ENCODE measurements at regions not wholly inside any gene's neighbourhood (a gene's known extent, or its start where the extent isn't known, plus 50 kb on each side); places are given as distances from the start of the nearest gene placed in this dataset.

DNA sequence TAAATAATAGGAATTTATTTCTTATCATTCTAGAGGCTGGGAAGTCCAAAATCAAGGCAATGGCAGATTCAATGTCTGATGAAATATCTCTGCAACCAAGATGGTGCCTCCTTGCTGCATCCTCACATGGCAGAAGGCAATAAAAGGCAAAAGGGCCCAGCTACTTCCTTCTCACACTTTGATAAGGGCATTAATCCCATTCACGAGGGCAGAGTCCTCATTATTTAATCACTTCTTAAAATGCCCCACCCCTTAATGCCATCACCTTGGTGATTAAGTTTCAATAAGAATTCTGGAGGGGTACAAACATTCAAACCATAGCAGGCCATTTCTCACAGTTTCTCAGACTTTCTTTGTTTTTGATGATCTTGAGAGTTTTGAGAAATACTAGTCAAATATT is 145.8 kb upstream of the TSHZ2 start (continued):
- TF ChIP-seq, protein P1, sequence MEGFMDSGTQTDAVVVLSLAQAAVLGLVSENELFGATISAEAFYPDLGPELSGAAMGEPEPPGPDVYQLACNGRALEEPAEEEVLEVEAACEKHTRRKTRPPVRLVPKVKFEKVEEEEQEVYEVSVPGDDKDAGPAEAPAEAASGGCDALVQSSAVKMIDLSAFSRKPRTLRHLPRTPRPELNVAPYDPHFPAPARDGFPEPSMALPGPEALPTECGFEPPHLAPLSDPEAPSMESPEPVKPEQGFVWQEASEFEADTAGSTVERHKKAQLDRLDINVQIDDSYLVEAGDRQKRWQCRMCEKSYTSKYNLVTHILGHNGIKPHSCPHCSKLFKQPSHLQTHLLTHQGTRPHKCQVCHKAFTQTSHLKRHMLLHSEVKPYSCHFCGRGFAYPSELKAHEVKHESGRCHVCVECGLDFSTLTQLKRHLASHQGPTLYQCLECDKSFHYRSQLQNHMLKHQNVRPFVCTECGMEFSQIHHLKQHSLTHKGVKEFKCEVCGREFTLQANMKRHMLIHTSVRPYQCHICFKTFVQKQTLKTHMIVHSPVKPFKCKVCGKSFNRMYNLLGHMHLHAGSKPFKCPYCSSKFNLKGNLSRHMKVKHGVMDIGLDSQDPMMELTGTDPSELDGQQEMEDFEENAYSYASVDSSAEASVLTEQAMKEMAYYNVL (CRISPR knock-in tag; IDR thresholded peaks at IDR 0.05; ENCODE audit: borderline replicate concordance): no peak
- no peak for TF ChIP-seq ZNF614 (CRISPR knock-in tag; IDR thresholded peaks at IDR 0.05; ENCODE audit: borderline replicate concordance)
- TF ChIP-seq, protein P2, sequence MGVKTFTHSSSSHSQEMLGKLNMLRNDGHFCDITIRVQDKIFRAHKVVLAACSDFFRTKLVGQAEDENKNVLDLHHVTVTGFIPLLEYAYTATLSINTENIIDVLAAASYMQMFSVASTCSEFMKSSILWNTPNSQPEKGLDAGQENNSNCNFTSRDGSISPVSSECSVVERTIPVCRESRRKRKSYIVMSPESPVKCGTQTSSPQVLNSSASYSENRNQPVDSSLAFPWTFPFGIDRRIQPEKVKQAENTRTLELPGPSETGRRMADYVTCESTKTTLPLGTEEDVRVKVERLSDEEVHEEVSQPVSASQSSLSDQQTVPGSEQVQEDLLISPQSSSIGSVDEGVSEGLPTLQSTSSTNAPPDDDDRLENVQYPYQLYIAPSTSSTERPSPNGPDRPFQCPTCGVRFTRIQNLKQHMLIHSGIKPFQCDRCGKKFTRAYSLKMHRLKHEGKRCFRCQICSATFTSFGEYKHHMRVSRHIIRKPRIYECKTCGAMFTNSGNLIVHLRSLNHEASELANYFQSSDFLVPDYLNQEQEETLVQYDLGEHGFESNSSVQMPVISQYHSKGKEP (CRISPR knock-in tag; IDR thresholded peaks at IDR 0.05): no peak
- no peak for TF ChIP-seq ZNF839 (CRISPR knock-in tag; IDR thresholded peaks at IDR 0.05; ENCODE audit: borderline replicate concordance)
- no peak for TF ChIP-seq JDP2 (CRISPR knock-in tag; IDR thresholded peaks at IDR 0.05; ENCODE audit: borderline replicate concordance)
- no peak for TF ChIP-seq TEAD3 (CRISPR knock-in tag; optimal IDR thresholded peaks at IDR 0.05; ENCODE audit: borderline replicate concordance)
- TF ChIP-seq, protein P3, sequence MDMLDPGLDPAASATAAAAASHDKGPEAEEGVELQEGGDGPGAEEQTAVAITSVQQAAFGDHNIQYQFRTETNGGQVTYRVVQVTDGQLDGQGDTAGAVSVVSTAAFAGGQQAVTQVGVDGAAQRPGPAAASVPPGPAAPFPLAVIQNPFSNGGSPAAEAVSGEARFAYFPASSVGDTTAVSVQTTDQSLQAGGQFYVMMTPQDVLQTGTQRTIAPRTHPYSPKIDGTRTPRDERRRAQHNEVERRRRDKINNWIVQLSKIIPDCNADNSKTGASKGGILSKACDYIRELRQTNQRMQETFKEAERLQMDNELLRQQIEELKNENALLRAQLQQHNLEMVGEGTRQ (IDR thresholded peaks at IDR 0.05; ENCODE audit: low read depth, low read length): no peak
- TF ChIP-seq, protein P3 (CRISPR knock-in tag; IDR thresholded peaks at IDR 0.05; ENCODE audit: borderline replicate concordance): no peak
- TF ChIP-seq ZZZ3 (CRISPR knock-in tag; IDR thresholded peaks at IDR 0.05; ENCODE audit: borderline replicate concordance): no peak
- TF ChIP-seq JUND (CRISPR knock-in tag; IDR thresholded peaks at IDR 0.05): no peak
- TF ChIP-seq ZNF547 (CRISPR knock-in tag; IDR thresholded peaks at IDR 0.05): no peak
- TF ChIP-seq, protein P4, sequence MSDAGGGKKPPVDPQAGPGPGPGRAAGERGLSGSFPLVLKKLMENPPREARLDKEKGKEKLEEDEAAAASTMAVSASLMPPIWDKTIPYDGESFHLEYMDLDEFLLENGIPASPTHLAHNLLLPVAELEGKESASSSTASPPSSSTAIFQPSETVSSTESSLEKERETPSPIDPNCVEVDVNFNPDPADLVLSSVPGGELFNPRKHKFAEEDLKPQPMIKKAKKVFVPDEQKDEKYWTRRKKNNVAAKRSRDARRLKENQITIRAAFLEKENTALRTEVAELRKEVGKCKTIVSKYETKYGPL (CRISPR knock-in tag; IDR thresholded peaks at IDR 0.05): no peak
